Thoracic aorta (tissue), 2 donors: ENCODE measurements at regions not wholly inside any gene's neighbourhood (a gene's known extent, or its start where the extent isn't known, plus 50 kb on each side); places are given as distances from the start of the nearest gene placed in this dataset.

Source experiments
- ATAC-seq: fragments of 150-250 bp; one replicate; pipeline ENCODE4 v1.8.0; 2017; ENCODE audit warnings: low read depth; ENCODE audit not compliant: insufficient number of reproducible peaks, low FRiP score
- DNase-seq: peaks from one replicate; pipeline ENCODE4 v3.0.0-alpha.2; 2020; ENCODE audit warnings: low spot score
- H3K27ac ChIP-seq, 2 donors: fragments of 200-600 bp; sonication (generic); 1 replicate in 1 of 2; 2 replicates in 1 of 2; pipeline ENCODE4 v1.5.1; 2016; ENCODE audit warnings: mild to moderate bottlenecking in 2 of 2, moderate library complexity in 2 of 2
- H3K27me3 ChIP-seq: fragments of 200-600 bp; sonication (generic); replicated peaks from 2 replicates; pipeline ENCODE4 v1.6.0; 2016; ENCODE audit warnings: mild to moderate bottlenecking; ENCODE audit not compliant: insufficient read depth
- H3K36me3 ChIP-seq: fragments of 200-600 bp; sonication (generic); one replicate; pipeline ENCODE4 v1.5.1; 2016
- H3K4me1 ChIP-seq, 2 donors: fragments of 200-600 bp; sonication (generic); 1 replicate in 1 of 2; 2 replicates in 1 of 2; pipeline versions ENCODE4 v1.5.1 to v1.6.0; 2016; ENCODE audit warnings: low read depth in 2 of 2, mild to moderate bottlenecking in 1 of 2; ENCODE audit not compliant: control insufficient read depth in 1 of 2
- H3K4me3 ChIP-seq: fragments of 200-600 bp; sonication (generic); 2 replicates; pipeline ENCODE4 v1.5.1; 2016; ENCODE audit warnings: mild to moderate bottlenecking
- H3K9me3 ChIP-seq: fragments of 200-600 bp; sonication (generic); 2 replicates; pipeline ENCODE4 v1.5.1; 2016
- CTCF ChIP-seq: fragments of 200-600 bp; sonication (generic); IDR thresholded peaks from one replicate; pipeline ENCODE4 v1.5.1; 2019; ENCODE audit warnings: antibody characterized with exemption

DNA sequence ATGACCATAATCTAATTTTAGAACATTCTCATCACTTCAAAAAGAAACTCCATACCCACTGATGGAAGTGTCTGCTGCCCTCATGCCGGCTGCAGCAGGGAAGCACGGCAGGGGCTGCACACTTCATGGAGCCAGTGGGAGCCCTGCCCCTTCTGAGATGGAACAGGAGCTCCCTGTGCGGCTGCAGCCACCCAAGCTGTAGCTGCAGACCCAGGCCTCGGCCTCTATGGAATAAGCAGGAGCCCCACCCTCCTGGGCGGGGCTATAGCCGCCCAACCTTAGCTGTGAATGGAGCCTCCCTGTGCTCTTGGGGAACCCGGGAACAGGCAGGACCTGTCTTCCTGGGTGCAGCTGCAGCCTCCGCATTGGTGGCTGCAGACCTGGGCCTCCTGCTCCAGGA lies 128.5 kb downstream of the NUDT12 start:
- no peak for TF ChIP-seq CTCF
- H3K4me1 ChIP-seq, result no peaks in the 10 kb centered on the region
- DNase-seq, result no peak
- no peak overlapping the region for H3K27ac ChIP-seq
- H3K27me3 ChIP-seq, result no peaks in the 10 kb centered on the region
- H3K36me3 ChIP-seq, result no peaks in the 10 kb centered on the region
- no peak for ATAC-seq
- no peak overlapping the region for H3K4me3 ChIP-seq
- no peaks in the 10 kb centered on the region for H3K9me3 ChIP-seq

DNA sequence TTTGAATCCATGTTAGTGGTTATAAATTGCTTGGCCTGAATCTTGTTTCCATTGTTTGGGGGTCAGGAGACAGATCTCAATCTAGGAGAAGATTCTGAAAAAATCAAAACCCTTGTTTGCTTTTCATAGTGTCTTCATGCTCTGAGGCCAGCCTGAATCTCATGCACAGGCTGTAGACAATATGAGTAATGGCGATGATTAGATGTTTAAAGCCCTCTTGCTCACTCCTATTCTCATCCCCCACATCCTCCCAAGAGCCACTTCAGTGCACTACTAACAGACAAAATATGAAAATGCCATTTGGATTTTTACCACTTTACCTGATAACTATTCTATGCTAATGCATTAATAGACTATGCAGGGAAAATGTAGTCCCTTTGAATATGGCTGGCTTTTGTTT lies 129.4 kb downstream of the NUDT12 start:
- H3K4me1 ChIP-seq, result no peaks in the 10 kb centered on the region
- H3K36me3 ChIP-seq, result no peaks in the 10 kb centered on the region
- H3K4me3 ChIP-seq, result no peak overlapping the region
- H3K27me3 ChIP-seq, result no peaks in the 10 kb centered on the region
- no peak for TF ChIP-seq CTCF
- DNase-seq (no peak), ATAC-seq (no peak)
- no peaks in the 10 kb centered on the region for H3K9me3 ChIP-seq
- no peak overlapping the region for H3K27ac ChIP-seq

- no peak for TF ChIP-seq CTCF
- no peaks in the 10 kb centered on the region for H3K36me3 ChIP-seq
- H3K27me3 ChIP-seq, result no peaks in the 10 kb centered on the region
- DNase-seq, result no peak
- no peak for ATAC-seq
- no peaks in the 10 kb centered on the region for H3K4me1 ChIP-seq
- H3K9me3 ChIP-seq, result no peaks in the 10 kb centered on the region
- no peak overlapping the region for H3K4me3 ChIP-seq
- H3K27ac ChIP-seq, result no peak overlapping the region
Measured at GRCh38 chr5:103428923-103429322, 133.7 kb downstream of the NUDT12 start.

DNA sequence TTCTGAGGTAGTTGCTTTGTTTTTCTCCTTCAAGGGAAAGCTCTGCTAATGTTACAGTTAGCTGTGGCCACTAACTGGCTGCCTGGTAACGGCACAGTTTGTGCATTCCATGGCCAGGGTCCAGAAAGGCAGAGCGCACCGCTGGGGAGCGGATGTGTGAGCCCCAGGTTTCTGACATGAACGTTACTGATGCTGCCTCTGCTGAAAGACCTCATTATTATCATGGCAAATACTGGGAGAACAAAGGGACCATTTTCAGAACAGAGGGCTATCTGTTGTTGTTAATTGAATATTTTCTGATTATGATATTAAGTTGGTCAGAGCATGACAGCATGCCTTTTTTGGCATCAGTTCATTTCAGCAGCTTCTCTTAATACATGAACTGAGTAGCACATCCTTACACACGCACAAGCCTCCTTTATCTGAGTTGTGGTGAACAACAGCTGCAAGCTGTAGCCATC lies 134.1 kb downstream of the NUDT12 start:
- H3K27ac ChIP-seq, result no peak overlapping the region
- no peaks in the 10 kb centered on the region for H3K36me3 ChIP-seq
- ATAC-seq (no peak), DNase-seq (no peak)
- H3K27me3 ChIP-seq, result no peaks in the 10 kb centered on the region
- H3K4me3 ChIP-seq, result no peak overlapping the region
- no peaks in the 10 kb centered on the region for H3K9me3 ChIP-seq
- no peaks in the 10 kb centered on the region for H3K4me1 ChIP-seq
- TF ChIP-seq CTCF, result no peak

GRCh38 chr5:103427326-103427725 lies 135.3 kb downstream of the NUDT12 start:
- ATAC-seq (no peak), DNase-seq (no peak)
- H3K36me3 ChIP-seq, result no peaks in the 10 kb centered on the region
- no peak overlapping the region for H3K4me3 ChIP-seq
- no peak for TF ChIP-seq CTCF
- H3K9me3 ChIP-seq, result no peaks in the 10 kb centered on the region
- no peak overlapping the region for H3K27ac ChIP-seq
- no peaks in the 10 kb centered on the region for H3K4me1 ChIP-seq
- H3K27me3 ChIP-seq, result no peaks in the 10 kb centered on the region
